ENCODE measurements at regions not wholly inside any gene's neighbourhood (a gene's known extent, or its start where the extent isn't known, plus 50 kb on each side); places are given as distances from the start of the nearest gene placed in this dataset.

- Histone ChIP-seq H3K27ac (no peak overlapping the region), H3K36me3 (no peaks in the 10 kb centered on the region), H3K27me3 (no peaks in the 10 kb centered on the region), H3K9me3 (no peaks in the 10 kb centered on the region), H3K4me3 (no peak overlapping the region), H3K4me1 (peaks cover 0 to 15% (median 0%) of the 10 kb centered on the region in 3 donors)
- 53 to 66% methylated on average over 3 to 7 of the region's 7 CpGs for WGBS, 2 donors (ENCODE audit: low coverage in 1 of 2)
- no peak for ATAC-seq
- no peak for TF ChIP-seq POLR2A (IDR thresholded peaks at IDR 0.05)
- no peak for TF ChIP-seq POLR2AphosphoS5 (IDR thresholded peaks at IDR 0.05)
- TF ChIP-seq CTCF (IDR thresholded peaks at IDR 0.05), result no peak
- no peak for TF ChIP-seq EP300 (IDR thresholded peaks at IDR 0.05)
Measured at GRCh38 chr12:42921741-42922504, 332.4 kb upstream of the PRICKLE1 start.

GRCh38 chr12:42919691-42920090 is 330.1 kb upstream of the PRICKLE1 start:
- TF ChIP-seq POLR2A (IDR thresholded peaks at IDR 0.05) (no peak), EP300 (IDR thresholded peaks at IDR 0.05) (no peak), POLR2AphosphoS5 (IDR thresholded peaks at IDR 0.05) (no peak), CTCF (IDR thresholded peaks at IDR 0.05) (no peak)
- no peak overlapping the region for H3K4me3 ChIP-seq
- no peaks in the 10 kb centered on the region for H3K36me3 ChIP-seq
- peaks cover 0 to 15% (median 0%) of the 10 kb centered on the region in 3 donors for H3K4me1 ChIP-seq
- 57 to 100% methylated on average over 1 of the region's 1 CpG for WGBS, 2 donors (ENCODE audit: low coverage in 1 of 2)
- H3K27me3 ChIP-seq, result no peaks in the 10 kb centered on the region
- no peak for ATAC-seq
- H3K27ac ChIP-seq, result no peak overlapping the region
- no peaks in the 10 kb centered on the region for H3K9me3 ChIP-seq

GRCh38 chr12:42918443-42918842 is 328.9 kb upstream of the PRICKLE1 start:
- Histone ChIP-seq H3K4me1 (peaks cover 0 to 12% (median 0%) of the 10 kb centered on the region in 3 donors), H3K27ac (no peak overlapping the region), H3K27me3 (no peaks in the 10 kb centered on the region), H3K4me3 (no peak overlapping the region), H3K36me3 (no peaks in the 10 kb centered on the region), H3K9me3 (no peaks in the 10 kb centered on the region)
- no peak for TF ChIP-seq EP300 (IDR thresholded peaks at IDR 0.05)
- TF ChIP-seq CTCF (IDR thresholded peaks at IDR 0.05), result no peak
- TF ChIP-seq POLR2A (IDR thresholded peaks at IDR 0.05), result no peak
- TF ChIP-seq POLR2AphosphoS5 (IDR thresholded peaks at IDR 0.05), result no peak
- WGBS, 2 donors (ENCODE audit: low coverage in 1 of 2), result 25 to 40% methylated on average over 1 to 3 of the region's 3 CpGs
- ATAC-seq, result no peak

- H3K27me3 ChIP-seq, result no peaks in the 10 kb centered on the region
- H3K4me1 ChIP-seq, result no peaks in the 10 kb centered on the region
- TF ChIP-seq EP300 (IDR thresholded peaks at IDR 0.05), result no peak
- TF ChIP-seq POLR2A (IDR thresholded peaks at IDR 0.05), result no peak
- no peak for TF ChIP-seq CTCF (IDR thresholded peaks at IDR 0.05)
- TF ChIP-seq POLR2AphosphoS5 (IDR thresholded peaks at IDR 0.05), result no peak
- no peaks in the 10 kb centered on the region for H3K36me3 ChIP-seq
- no peak overlapping the region for H3K4me3 ChIP-seq
- 51 to 66% methylated on average over 3 of the region's 3 CpGs for WGBS, 2 donors (ENCODE audit: low coverage in 1 of 2)
- no peak for ATAC-seq
- H3K27ac ChIP-seq, result no peak overlapping the region
- no peaks in the 10 kb centered on the region for H3K9me3 ChIP-seq
Measured at GRCh38 chr12:42916143-42916542, 326.6 kb upstream of the PRICKLE1 start.

GRCh38 chr12:42915426-42915825 is 325.9 kb upstream of the PRICKLE1 start:
- TF ChIP-seq POLR2AphosphoS5 (IDR thresholded peaks at IDR 0.05) (no peak), POLR2A (IDR thresholded peaks at IDR 0.05) (no peak), CTCF (IDR thresholded peaks at IDR 0.05) (no peak), EP300 (IDR thresholded peaks at IDR 0.05) (no peak)
- no peak for ATAC-seq
- H3K27ac ChIP-seq, result no peak overlapping the region
- H3K4me1 ChIP-seq, result no peaks in the 10 kb centered on the region
- no peaks in the 10 kb centered on the region for H3K36me3 ChIP-seq
- H3K9me3 ChIP-seq, result no peaks in the 10 kb centered on the region
- 80 to 87% methylated on average over 3 to 4 of the region's 4 CpGs for WGBS, 2 donors (ENCODE audit: low coverage in 1 of 2)
- no peaks in the 10 kb centered on the region for H3K27me3 ChIP-seq
- H3K4me3 ChIP-seq, result no peak overlapping the region
